Stomach smooth muscle (tissue), 2 donors: ENCODE measurements at regions not wholly inside any gene's neighbourhood (a gene's known extent, or its start where the extent isn't known, plus 50 kb on each side); places are given as distances from the start of the nearest gene placed in this dataset.
"Not testable (repeated sequence)": the region's sequence is repeated elsewhere in the genome, so short reads cannot be mapped to it uniquely, and the experiment has no call there.

ENCODE experiments used
- H3K27ac ChIP-seq: one replicate; pipeline ENCODE4 v1.7.0; 2013; ENCODE audit warnings: mild to moderate bottlenecking, low read length, inconsistent platforms
- H3K27me3 ChIP-seq, 2 donors: one replicate each; pipeline ENCODE4 v1.7.0; 2013; ENCODE audit warnings: low read length in 2 of 2; ENCODE audit not compliant: insufficient read depth in 2 of 2, control insufficient read depth in 1 of 2
- H3K36me3 ChIP-seq, 2 donors: one replicate each; pipeline ENCODE4 v1.7.0; 2013; ENCODE audit warnings: low read length in 2 of 2; ENCODE audit not compliant: control insufficient read depth in 2 of 2, insufficient read depth in 2 of 2
- H3K4me1 ChIP-seq: one replicate; pipeline ENCODE4 v1.7.0; 2013; ENCODE audit warnings: low read length; ENCODE audit not compliant: control insufficient read depth, insufficient read depth
- H3K4me3 ChIP-seq, 2 donors: one replicate each; pipeline ENCODE4 v1.7.0; 2013; ENCODE audit warnings: low read length in 2 of 2
- H3K9ac ChIP-seq, 2 donors: one replicate each; pipeline ENCODE4 v1.7.0; 2013; ENCODE audit warnings: low read length in 2 of 2, mild to moderate bottlenecking in 1 of 2
- H3K9me3 ChIP-seq, 2 donors: one replicate each; pipeline ENCODE4 v1.7.0; 2013; ENCODE audit warnings: low read length in 2 of 2; ENCODE audit not compliant: control insufficient read depth in 2 of 2
- donor health status: healthy.
- donor health status: Pancreatic carcinoma.

GRCh38 chr7:109646124-109646523 lies 1076.5 kb downstream of the DNAJB9 start:
- Histone ChIP-seq H3K9me3 (no peaks in the 10 kb centered on the region), H3K36me3 (no peaks in the 10 kb centered on the region), H3K4me3 (no peak overlapping the region), H3K27ac (no peak overlapping the region), H3K4me1 (no peaks in the 10 kb centered on the region), H3K9ac (no peak overlapping the region), H3K27me3 (no peaks in the 10 kb centered on the region)

- H3K4me1 ChIP-seq, H3K9ac ChIP-seq, H3K36me3 ChIP-seq, H3K9me3 ChIP-seq, H3K27me3 ChIP-seq, H3K27ac ChIP-seq, H3K4me3 ChIP-seq: not testable (repeated sequence)
Measured at GRCh38 chr7:109646594-109646993, 1076.9 kb downstream of the DNAJB9 start.

DNA sequence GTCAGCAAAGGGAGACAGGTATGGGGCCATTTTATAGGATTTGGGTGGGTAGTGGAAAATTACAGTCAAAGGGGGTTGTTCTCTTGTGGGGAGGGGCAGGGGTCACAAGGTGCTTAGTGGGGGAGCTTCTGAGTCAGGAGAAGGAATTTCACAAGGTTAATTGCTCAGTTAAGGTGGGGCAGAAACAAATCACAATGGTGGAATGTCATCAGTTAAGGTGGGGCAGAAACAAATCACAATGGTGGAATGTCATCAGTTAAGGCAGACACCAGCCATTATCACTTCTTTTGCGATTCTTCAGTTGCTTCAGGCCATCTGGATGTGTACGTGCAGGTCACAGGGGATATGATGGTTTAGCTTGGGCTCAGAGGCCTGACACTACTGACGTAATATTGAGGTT lies 1077.6 kb downstream of the DNAJB9 start:
- H3K27ac ChIP-seq, H3K9me3 ChIP-seq, H3K36me3 ChIP-seq, H3K27me3 ChIP-seq, H3K9ac ChIP-seq, H3K4me1 ChIP-seq, H3K4me3 ChIP-seq: not testable (repeated sequence)

DNA sequence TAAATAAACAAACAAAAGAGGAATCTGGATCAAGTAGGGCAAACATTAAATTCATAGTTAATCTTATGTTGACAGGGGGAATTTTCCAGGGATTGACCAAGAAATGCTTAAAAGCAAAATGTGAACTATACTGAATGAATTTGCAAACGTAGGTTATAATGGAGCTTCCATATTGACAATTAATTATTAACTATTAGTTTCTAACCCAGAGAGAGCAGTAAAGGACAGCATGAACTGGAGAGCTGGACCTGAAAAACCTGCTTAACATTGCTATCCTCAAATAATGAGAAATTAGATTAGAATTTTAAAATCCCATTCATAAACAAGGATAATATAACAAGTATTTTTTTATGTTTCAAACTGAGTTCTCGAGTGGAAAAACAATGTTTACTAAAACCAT lies 1089.6 kb downstream of the DNAJB9 start:
- H3K4me3 ChIP-seq: no peak overlapping the region
- H3K27me3 ChIP-seq: no peaks in the 10 kb centered on the region
- no peaks in the 10 kb centered on the region for H3K9me3 ChIP-seq
- H3K4me1 ChIP-seq: no peaks in the 10 kb centered on the region
- no peak overlapping the region for H3K27ac ChIP-seq
- H3K36me3 ChIP-seq: no peaks in the 10 kb centered on the region
- no peak overlapping the region for H3K9ac ChIP-seq

DNA sequence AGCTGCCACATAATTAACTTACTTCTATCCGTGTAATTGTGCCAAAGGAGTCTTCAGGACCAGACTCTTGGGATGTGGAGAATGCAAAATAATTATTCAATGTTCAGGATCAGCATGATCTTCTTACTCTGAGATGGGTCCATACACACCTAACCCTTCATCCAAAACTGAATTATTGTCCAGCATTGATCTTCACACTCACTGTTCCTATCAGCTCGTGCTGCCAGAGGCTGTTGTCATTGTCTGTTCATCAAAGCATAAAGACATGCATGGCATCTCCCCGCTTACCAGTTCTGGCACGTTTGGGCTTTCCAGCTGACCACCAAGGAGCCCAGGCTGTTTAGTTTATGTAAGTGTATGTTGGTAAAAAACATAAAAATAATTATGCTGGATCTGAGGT lies 1090.7 kb downstream of the DNAJB9 start:
- H3K27me3 ChIP-seq: no peaks in the 10 kb centered on the region
- no peak overlapping the region for H3K4me3 ChIP-seq
- H3K9ac ChIP-seq: no peak overlapping the region
- H3K27ac ChIP-seq: no peak overlapping the region
- no peaks in the 10 kb centered on the region for H3K9me3 ChIP-seq
- H3K36me3 ChIP-seq: no peaks in the 10 kb centered on the region
- no peaks in the 10 kb centered on the region for H3K4me1 ChIP-seq

- H3K36me3 ChIP-seq: no peaks in the 10 kb centered on the region
- no peaks in the 10 kb centered on the region for H3K27me3 ChIP-seq
- H3K4me1 ChIP-seq: no peaks in the 10 kb centered on the region
- H3K27ac ChIP-seq: no peak overlapping the region
- H3K9me3 ChIP-seq: no peaks in the 10 kb centered on the region
- H3K4me3 ChIP-seq: no peak overlapping the region
- H3K9ac ChIP-seq: no peak overlapping the region
Measured at GRCh38 chr7:109663806-109664205, 1094.1 kb downstream of the DNAJB9 start.

- not testable (repeated sequence) for H3K27me3 ChIP-seq, H3K9ac ChIP-seq, H3K4me1 ChIP-seq, H3K9me3 ChIP-seq, H3K27ac ChIP-seq, H3K36me3 ChIP-seq, H3K4me3 ChIP-seq
Measured at GRCh38 chr7:109687269-109687668, 1117.6 kb downstream of the DNAJB9 start.

DNA sequence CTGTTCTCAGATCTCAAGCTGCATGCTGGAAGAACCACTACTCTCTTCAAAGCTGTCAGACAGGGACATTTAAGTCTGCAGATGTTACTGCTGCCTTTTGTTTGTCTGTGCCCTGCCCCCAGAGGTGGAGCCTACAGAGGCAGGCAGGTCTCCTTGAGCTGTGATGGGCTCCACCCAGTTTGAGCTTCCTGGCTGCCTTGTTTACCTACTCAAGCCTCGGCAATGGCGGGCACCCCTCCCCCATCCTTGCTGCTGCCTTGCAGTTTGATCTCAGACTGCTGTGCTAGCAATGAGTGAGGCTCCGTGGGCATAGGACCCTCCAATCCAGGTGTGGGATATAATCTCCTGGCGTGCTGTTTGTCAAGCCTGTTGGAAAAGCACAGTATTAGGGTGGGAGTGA lies 1122.9 kb downstream of the DNAJB9 start:
- H3K4me1 ChIP-seq, H3K9ac ChIP-seq, H3K4me3 ChIP-seq, H3K36me3 ChIP-seq, H3K27ac ChIP-seq, H3K27me3 ChIP-seq, H3K9me3 ChIP-seq: not testable (repeated sequence)

- Histone ChIP-seq H3K9ac (no peak overlapping the region), H3K4me3 (no peak overlapping the region), H3K36me3 (no peaks in the 10 kb centered on the region), H3K27ac (no peak overlapping the region), H3K27me3 (no peaks in the 10 kb centered on the region), H3K4me1 (no peaks in the 10 kb centered on the region), H3K9me3 (no peaks in the 10 kb centered on the region)
Measured at GRCh38 chr7:109694149-109695071, 1124.7 kb downstream of the DNAJB9 start.

GRCh38 chr7:109695419-109695818 lies 1125.7 kb downstream of the DNAJB9 start:
- no peaks in the 10 kb centered on the region for H3K36me3 ChIP-seq
- H3K27me3 ChIP-seq: no peaks in the 10 kb centered on the region
- no peak overlapping the region for H3K4me3 ChIP-seq
- no peaks in the 10 kb centered on the region for H3K9me3 ChIP-seq
- H3K4me1 ChIP-seq: no peaks in the 10 kb centered on the region
- H3K9ac ChIP-seq: no peak overlapping the region
- no peak overlapping the region for H3K27ac ChIP-seq

- no peak overlapping the region for H3K4me3 ChIP-seq
- no peaks in the 10 kb centered on the region for H3K4me1 ChIP-seq
- no peaks in the 10 kb centered on the region for H3K9me3 ChIP-seq
- no peak overlapping the region for H3K27ac ChIP-seq
- H3K36me3 ChIP-seq: no peaks in the 10 kb centered on the region
- H3K9ac ChIP-seq: no peak overlapping the region
- no peaks in the 10 kb centered on the region for H3K27me3 ChIP-seq
Measured at GRCh38 chr7:109696723-109697122, 1127.0 kb downstream of the DNAJB9 start.
